Mesendoderm (in vitro differentiated cells): ENCODE measurements at regions not wholly inside any gene's neighbourhood (a gene's known extent, or its start where the extent isn't known, plus 50 kb on each side); places are given as distances from the start of the nearest gene placed in this dataset.

Experiments used
- DNase-seq: peaks from one replicate; pipeline ENCODE4 v3.0.0; 2013
- H2AK5ac ChIP-seq: 2 replicates; pipeline ENCODE4 v1.6.1; 2013; ENCODE audit warnings: low read length, inconsistent platforms
- H2BK120ac ChIP-seq: 2 replicates; pipeline ENCODE4 v1.6.1; 2013; ENCODE audit warnings: low read depth, mild to moderate bottlenecking, low read length, moderate library complexity, mixed read lengths
- H2BK15ac ChIP-seq: replicated peaks from 2 replicates; pipeline ENCODE4 v1.6.1; 2013; ENCODE audit warnings: low read depth, mild to moderate bottlenecking, moderate library complexity
- H2BK5ac ChIP-seq: 2 replicates; pipeline ENCODE4 v1.6.1; 2013; ENCODE audit warnings: low read length, inconsistent platforms
- H3K18ac ChIP-seq: 2 replicates; pipeline ENCODE4 v1.6.1; 2013; ENCODE audit warnings: mild to moderate bottlenecking, low read length, mixed read lengths
- H3K23ac ChIP-seq: one replicate; pipeline ENCODE4 v1.6.1; 2013; ENCODE audit warnings: low read length
- H3K27ac ChIP-seq: 2 replicates; pipeline ENCODE4 v1.5.1; 2013; ENCODE audit warnings: low read depth, mild to moderate bottlenecking, inconsistent platforms, low read length, moderate library complexity
- H3K27me3 ChIP-seq: 2 replicates; pipeline ENCODE4 v1.6.1; 2013; ENCODE audit warnings: low read length, control low read depth, mild to moderate bottlenecking, inconsistent platforms; ENCODE audit not compliant: insufficient read depth, poor library complexity
- H3K36me3 ChIP-seq: 2 replicates; pipeline ENCODE4 v1.6.1; 2013; ENCODE audit warnings: low read length, inconsistent platforms; ENCODE audit not compliant: control insufficient read depth, insufficient read depth
- H3K4ac ChIP-seq: one replicate; pipeline ENCODE4 v1.6.1; 2013; ENCODE audit warnings: low read depth, mild to moderate bottlenecking, low read length, moderate library complexity
- H3K4me1 ChIP-seq: 2 replicates; pipeline ENCODE4 v1.6.1; 2013; ENCODE audit warnings: low read depth, low read length, inconsistent platforms; ENCODE audit not compliant: control insufficient read depth
- H3K4me2 ChIP-seq: 2 replicates; pipeline ENCODE4 v1.6.1; 2013; ENCODE audit warnings: low read length
- H3K4me3 ChIP-seq: 2 replicates; pipeline ENCODE4 v1.5.1; 2013; ENCODE audit warnings: mild to moderate bottlenecking, low read length
- H3K56ac ChIP-seq: one replicate; pipeline ENCODE4 v1.6.1; 2013; ENCODE audit warnings: low read length
- H3K79me1 ChIP-seq: 2 replicates; pipeline ENCODE4 v1.6.1; 2013; ENCODE audit warnings: low read length, inconsistent platforms
- H3K79me2 ChIP-seq: 2 replicates; pipeline ENCODE4 v1.6.1; 2013; ENCODE audit warnings: mild to moderate bottlenecking, low read length; ENCODE audit not compliant: control insufficient read depth, insufficient read depth
- H3K9ac ChIP-seq: 2 replicates; pipeline ENCODE4 v1.6.1; 2013; ENCODE audit warnings: low read length, inconsistent platforms
- H4K5ac ChIP-seq: one replicate; pipeline ENCODE4 v1.6.1; 2013; ENCODE audit warnings: low read length
- H4K8ac ChIP-seq: one replicate; pipeline ENCODE4 v1.6.1; 2013; ENCODE audit warnings: low read depth, mild to moderate bottlenecking, control low read depth, low read length, moderate library complexity
- WGBS: extraction: QIAGEN DNeasy Blood & Tissue Kit; methylation state at CpG from one replicate; pipeline ENCODE4 v1.1.7; 2013; ENCODE audit warnings: low lambda C conversion rate, missing lambda C conversion rate; ENCODE audit not compliant: insufficient coverage; ENCODE audit errors: extremely low coverage; 5-methylcytosine and 5-hydroxymethylcytosine counted together

- Histone ChIP-seq H3K79me2 (no peaks in the 10 kb centered on the region), H3K18ac (no peak overlapping the region), H3K4me3 (no peak overlapping the region), H3K27ac (no peak overlapping the region), H3K4me1 (no peaks in the 10 kb centered on the region), H3K36me3 (no peaks in the 10 kb centered on the region), H3K27me3 (no peaks in the 10 kb centered on the region), H3K56ac (no peak overlapping the region), H2BK15ac (no peak overlapping the region), H4K8ac (no peak overlapping the region), H3K4ac (no peak overlapping the region), H3K4me2 (no peak overlapping the region), H3K79me1 (no peaks in the 10 kb centered on the region), H2BK5ac (no peak overlapping the region), H2AK5ac (no peak overlapping the region), H3K9ac (no peak overlapping the region), H2BK120ac (no peak overlapping the region), H4K5ac (no peak overlapping the region), H3K23ac (no peak overlapping the region)
- no CpG with 5 or more reads among the region's 1 CpG for WGBS
- DNase-seq: peak; percentile 11
Observed at GRCh38 chr13:31922724-31923123, 108.8 kb upstream of the FRY start.

- Histone ChIP-seq H3K18ac (no peak overlapping the region), H3K79me2 (no peaks in the 10 kb centered on the region), H2BK5ac (no peak overlapping the region), H3K4ac (no peak overlapping the region), H3K27me3 (no peaks in the 10 kb centered on the region), H2AK5ac (no peak overlapping the region), H3K4me3 (no peak overlapping the region), H3K79me1 (no peaks in the 10 kb centered on the region), H3K27ac (no peak overlapping the region), H3K4me1 (no peaks in the 10 kb centered on the region), H3K9ac (no peak overlapping the region), H3K4me2 (no peak overlapping the region), H2BK120ac (no peak overlapping the region), H3K23ac (no peak overlapping the region), H3K56ac (no peak overlapping the region), H4K8ac (no peak overlapping the region), H2BK15ac (no peak overlapping the region), H3K36me3 (no peaks in the 10 kb centered on the region), H4K5ac (no peak overlapping the region)
- no CpG with 5 or more reads among the region's 3 CpGs for WGBS
- DNase-seq: peak; percentile 11
Observed at GRCh38 chr13:31923134-31923763, 108.3 kb upstream of the FRY start.

GRCh38 chr13:31925079-31925478 is 106.5 kb upstream of the FRY start:
- Histone ChIP-seq H4K8ac (no peak overlapping the region), H3K79me1 (no peaks in the 10 kb centered on the region), H3K4me2 (no peak overlapping the region), H3K18ac (no peak overlapping the region), H2BK15ac (no peak overlapping the region), H2BK5ac (no peak overlapping the region), H3K4me3 (no peak overlapping the region), H3K4me1 (no peaks in the 10 kb centered on the region), H3K36me3 (no peaks in the 10 kb centered on the region), H3K4ac (no peak overlapping the region), H3K27ac (no peak overlapping the region), H3K9ac (no peak overlapping the region), H3K56ac (no peak overlapping the region), H3K79me2 (no peaks in the 10 kb centered on the region), H3K27me3 (no peaks in the 10 kb centered on the region), H2BK120ac (no peak overlapping the region), H3K23ac (no peak overlapping the region), H2AK5ac (no peak overlapping the region), H4K5ac (no peak overlapping the region)
- no peak for DNase-seq
- WGBS: no CpG with 5 or more reads among the region's 2 CpGs

DNA sequence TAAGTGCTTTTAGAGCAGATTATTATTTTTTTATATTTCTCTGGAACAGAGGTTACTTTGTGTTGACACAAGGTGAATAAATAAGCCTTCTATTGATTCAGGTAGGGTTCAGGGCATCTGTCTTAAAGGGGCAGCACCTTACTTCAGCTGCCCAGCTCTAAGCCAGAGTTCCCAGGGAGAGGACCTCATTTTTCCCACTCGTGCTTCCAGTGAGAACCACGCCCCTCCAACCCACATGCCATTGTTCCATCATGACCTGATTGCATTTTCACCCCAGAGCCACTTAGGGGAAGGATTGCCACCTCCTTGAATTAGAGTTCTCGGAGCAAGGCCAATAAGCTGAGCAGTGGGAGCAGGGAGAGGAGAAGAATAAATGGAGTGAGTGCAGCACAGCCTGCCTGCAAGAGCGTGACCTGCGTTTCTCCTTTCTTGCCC is 104.3 kb upstream of the FRY start:
- H2BK5ac ChIP-seq: no peak overlapping the region
- no peaks in the 10 kb centered on the region for H3K27me3 ChIP-seq
- no peak overlapping the region for H3K4me2 ChIP-seq
- no peak overlapping the region for H3K9ac ChIP-seq
- H3K4me3 ChIP-seq: no peak overlapping the region
- no peak overlapping the region for H3K4ac ChIP-seq
- H3K79me1 ChIP-seq: no peaks in the 10 kb centered on the region
- H3K18ac ChIP-seq: no peak overlapping the region
- no peak overlapping the region for H4K5ac ChIP-seq
- no peaks in the 10 kb centered on the region for H3K36me3 ChIP-seq
- H3K79me2 ChIP-seq: no peaks in the 10 kb centered on the region
- H4K8ac ChIP-seq: no peak overlapping the region
- no peak overlapping the region for H2BK15ac ChIP-seq
- H2BK120ac ChIP-seq: no peak overlapping the region
- no peak overlapping the region for H3K56ac ChIP-seq
- no peak overlapping the region for H3K27ac ChIP-seq
- peak; percentile 34 for DNase-seq
- WGBS: no CpG with 5 or more reads among the region's 5 CpGs
- no peak overlapping the region for H2AK5ac ChIP-seq
- H3K23ac ChIP-seq: no peak overlapping the region
- peaks cover 4% of the 10 kb centered on the region for H3K4me1 ChIP-seq

GRCh38 chr13:31929031-31929770 is 102.4 kb upstream of the FRY start:
- no peak for DNase-seq
- peaks cover 4% of the 10 kb centered on the region for H3K4me1 ChIP-seq
- no peak overlapping the region for H3K9ac ChIP-seq
- H3K79me2 ChIP-seq: no peaks in the 10 kb centered on the region
- no peak overlapping the region for H2AK5ac ChIP-seq
- H3K23ac ChIP-seq: no peak overlapping the region
- H3K18ac ChIP-seq: no peak overlapping the region
- no peak overlapping the region for H4K8ac ChIP-seq
- H3K27me3 ChIP-seq: no peaks in the 10 kb centered on the region
- H3K79me1 ChIP-seq: no peaks in the 10 kb centered on the region
- H3K36me3 ChIP-seq: no peaks in the 10 kb centered on the region
- no peak overlapping the region for H3K27ac ChIP-seq
- H2BK120ac ChIP-seq: no peak overlapping the region
- H2BK5ac ChIP-seq: no peak overlapping the region
- no peak overlapping the region for H3K4me3 ChIP-seq
- WGBS: no CpG with 5 or more reads among the region's 3 CpGs
- no peak overlapping the region for H4K5ac ChIP-seq
- H2BK15ac ChIP-seq: no peak overlapping the region
- H3K56ac ChIP-seq: no peak overlapping the region
- no peak overlapping the region for H3K4me2 ChIP-seq
- H3K4ac ChIP-seq: no peak overlapping the region
